ENCODE measurements at regions not wholly inside any gene's neighbourhood (a gene's known extent, or its start where the extent isn't known, plus 50 kb on each side); places are given as distances from the start of the nearest gene placed in this dataset.
"Not testable (repeated sequence)": the region's sequence is repeated elsewhere in the genome, so short reads cannot be mapped to it uniquely, and the experiment has no call there.

GRCh38 chr1:195738966-195739650 lies 869.1 kb downstream of the KCNT2 start:
- no peak for DNase-seq

- DNase-seq: no peak
Measured at GRCh38 chr1:195735140-195735539, 873.1 kb downstream of the KCNT2 start.

- no peak for DNase-seq
Measured at GRCh38 chr1:195733826-195734225, 874.4 kb downstream of the KCNT2 start.

- DNase-seq: no peak
Measured at GRCh38 chr1:195733408-195733807, 874.8 kb downstream of the KCNT2 start.

GRCh38 chr1:195731385-195731784 lies 876.9 kb downstream of the KCNT2 start:
- DNase-seq: no peak

- no peak for DNase-seq
Measured at GRCh38 chr1:195723796-195724194, 884.4 kb downstream of the KCNT2 start.

- DNase-seq: not testable (repeated sequence)
Measured at GRCh38 chr1:195722852-195723795, 885.1 kb downstream of the KCNT2 start.

GRCh38 chr1:195722146-195722545 lies 886.1 kb downstream of the KCNT2 start:
- DNase-seq: not testable (repeated sequence)

- DNase-seq: no peak
Measured at GRCh38 chr1:195721210-195721971, 886.8 kb downstream of the KCNT2 start.

GRCh38 chr1:195717651-195718050 lies 890.6 kb downstream of the KCNT2 start:
- no peak for DNase-seq

- DNase-seq: no peak
Measured at GRCh38 chr1:195715652-195716051, 892.6 kb downstream of the KCNT2 start.

GRCh38 chr1:195714248-195714647 lies 894.0 kb downstream of the KCNT2 start:
- no peak for DNase-seq

GRCh38 chr1:195709821-195710220 lies 898.4 kb downstream of the KCNT2 start:
- no peak for DNase-seq

- no peak for DNase-seq
Measured at GRCh38 chr1:195704028-195704427, 904.2 kb downstream of the KCNT2 start.

- DNase-seq: no peak
Measured at GRCh38 chr1:195701149-195701548, 907.1 kb downstream of the KCNT2 start.

GRCh38 chr1:195697130-195697529 lies 911.1 kb downstream of the KCNT2 start:
- DNase-seq: no peak

- DNase-seq: no peak
Measured at GRCh38 chr1:195686764-195687163, 921.5 kb downstream of the KCNT2 start.

GRCh38 chr1:195664628-195665027 lies 943.6 kb downstream of the KCNT2 start:
- no peak for DNase-seq

- DNase-seq: no peak
Measured at GRCh38 chr1:195663549-195664280, 944.5 kb downstream of the KCNT2 start.

GRCh38 chr1:195656780-195657179 lies 951.5 kb downstream of the KCNT2 start:
- no peak for DNase-seq

GRCh38 chr1:195648875-195649274 lies 959.4 kb downstream of the KCNT2 start:
- DNase-seq: not testable (repeated sequence)

- DNase-seq: no peak
Measured at GRCh38 chr1:195637539-195637938, 970.7 kb downstream of the KCNT2 start.

GRCh38 chr1:195618287-195618686 lies 990.0 kb downstream of the KCNT2 start:
- DNase-seq: no peak
